NCI-H345 treated with DMSO at 0.1 percent for 48 hours (cell line): ENCODE measurements at regions not wholly inside any gene's neighbourhood (a gene's known extent, or its start where the extent isn't known, plus 50 kb on each side); places are given as distances from the start of the nearest gene placed in this dataset.

ENCODE experiments used
- DNase-seq: peaks from one replicate; lab custom pipeline; 2025; ENCODE audit not compliant: unreplicated experiment; lab: John Stamatoyannopoulos, UW

GRCh38 chr18:6465281-6465680 is 50.6 kb upstream of the L3MBTL4 start:
- DNase-seq: no peak

GRCh38 chr18:6476190-6476589 is 61.5 kb upstream of the L3MBTL4 start:
- no peak for DNase-seq

GRCh38 chr18:6476880-6477279 is 62.2 kb upstream of the L3MBTL4 start:
- no peak for DNase-seq

GRCh38 chr18:6478121-6478520 is 63.4 kb upstream of the L3MBTL4 start:
- no peak for DNase-seq

DNA sequence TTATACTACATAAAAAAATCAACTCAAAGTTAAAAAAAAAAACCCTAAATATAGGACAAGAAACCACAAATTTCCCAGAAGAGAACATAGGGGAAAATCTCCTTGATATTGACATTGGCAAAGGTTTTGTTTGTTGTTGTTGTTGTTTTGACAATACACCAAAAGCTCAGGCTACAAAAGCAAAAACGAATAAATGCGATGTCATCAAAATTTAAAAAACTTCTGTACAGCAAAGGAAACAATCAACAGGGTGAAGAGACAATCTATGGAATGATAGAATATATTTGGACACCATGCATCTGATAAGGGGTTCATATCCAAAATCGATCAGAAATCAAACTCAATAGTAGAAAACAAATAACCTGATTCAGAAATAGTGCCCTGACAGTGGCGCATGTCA is 65.0 kb upstream of the L3MBTL4 start:
- DNase-seq: no peak

DNA sequence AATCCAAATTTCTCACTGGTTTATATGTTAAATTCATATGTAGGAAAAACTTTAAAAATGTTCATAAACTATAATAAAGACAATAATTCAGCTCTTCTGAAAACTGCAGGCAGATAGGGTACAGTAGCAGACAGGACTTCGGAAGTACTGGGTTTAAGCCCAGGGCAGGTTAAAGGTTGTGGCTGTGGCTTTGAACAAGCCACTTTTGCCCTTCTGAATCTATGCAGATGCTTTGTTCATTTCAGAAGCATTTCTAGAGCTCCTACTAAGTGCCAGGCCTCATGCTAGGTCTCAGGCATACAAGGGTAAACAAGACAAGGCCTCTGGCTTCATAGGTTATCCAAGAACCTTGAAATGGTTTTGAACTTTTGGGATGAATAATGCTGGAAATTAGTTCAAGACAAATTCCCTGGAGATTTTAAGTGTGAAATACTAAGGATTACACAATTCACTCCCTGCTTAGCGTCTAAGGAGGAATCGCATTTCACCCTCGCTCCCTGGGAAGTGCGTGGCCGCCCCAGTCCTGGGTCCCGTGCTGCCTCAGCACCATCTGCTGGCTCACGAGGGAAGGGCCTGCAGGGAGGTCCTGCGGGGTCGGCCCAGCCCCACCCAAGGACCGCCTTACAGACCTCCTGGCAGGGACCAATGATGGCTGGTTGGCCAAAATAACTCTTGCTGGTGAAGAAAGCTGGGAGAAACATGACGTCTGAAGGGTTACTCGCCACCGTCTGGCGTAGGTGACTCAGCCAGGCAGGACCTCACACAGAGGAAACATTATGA is 67.7 kb upstream of the L3MBTL4 start:
- peak; percentile 4 for DNase-seq

- DNase-seq: no peak
Measured at GRCh38 chr18:6484659-6485058, 69.9 kb upstream of the L3MBTL4 start.

- DNase-seq: no peak
Measured at GRCh38 chr18:6486313-6486712, 71.6 kb upstream of the L3MBTL4 start.

DNA sequence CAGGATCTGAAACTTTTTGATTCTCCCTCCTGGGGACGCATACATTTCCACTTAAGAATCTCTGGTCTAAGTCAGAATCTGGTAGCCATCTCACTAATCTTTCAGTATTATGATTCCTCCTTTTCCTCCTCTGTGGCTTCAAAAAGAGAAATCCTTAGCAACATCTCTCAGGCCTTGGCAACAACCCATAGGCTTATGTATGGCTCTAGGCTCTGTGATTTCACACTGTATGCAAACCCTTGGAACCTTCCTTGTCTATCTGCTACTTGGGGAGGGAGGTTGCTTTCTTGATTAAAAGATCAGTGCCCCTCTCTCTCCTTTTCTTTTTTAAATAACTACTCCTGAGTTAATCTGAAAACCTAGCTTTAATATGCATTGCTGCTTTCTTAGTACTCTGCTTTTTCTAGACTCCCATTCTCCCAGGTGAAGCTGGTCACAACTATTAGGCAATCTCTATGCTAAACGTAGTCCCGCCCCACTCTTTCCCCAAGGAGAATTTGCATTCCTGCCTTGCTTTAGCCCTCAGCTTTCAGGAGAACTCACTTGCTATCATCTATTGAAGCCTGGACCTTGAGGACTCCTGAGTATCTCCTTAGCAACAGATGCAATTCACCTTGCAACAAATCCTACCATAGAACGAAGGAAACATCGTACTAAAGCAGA is 72.2 kb upstream of the L3MBTL4 start:
- DNase-seq: no peak

DNA sequence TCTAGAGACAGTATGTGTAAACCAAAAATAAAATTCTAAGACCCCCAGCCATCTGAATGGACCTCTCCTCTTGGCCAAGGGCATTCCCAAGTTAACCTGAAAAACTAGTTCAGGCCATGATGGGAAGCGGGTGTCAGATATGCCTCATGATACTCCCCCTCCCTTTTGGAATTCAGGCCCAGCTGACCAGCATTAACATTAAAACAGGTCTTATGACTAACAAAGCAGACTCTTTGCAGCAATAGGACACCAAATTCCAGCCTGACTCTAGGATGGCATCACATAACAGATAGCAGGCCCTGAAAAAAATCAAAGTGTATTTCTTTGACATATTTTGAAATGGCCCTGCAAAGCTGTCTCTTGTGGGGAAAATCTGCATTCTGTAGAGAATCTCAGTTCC is 73.3 kb upstream of the L3MBTL4 start:
- DNase-seq: no peak

DNA sequence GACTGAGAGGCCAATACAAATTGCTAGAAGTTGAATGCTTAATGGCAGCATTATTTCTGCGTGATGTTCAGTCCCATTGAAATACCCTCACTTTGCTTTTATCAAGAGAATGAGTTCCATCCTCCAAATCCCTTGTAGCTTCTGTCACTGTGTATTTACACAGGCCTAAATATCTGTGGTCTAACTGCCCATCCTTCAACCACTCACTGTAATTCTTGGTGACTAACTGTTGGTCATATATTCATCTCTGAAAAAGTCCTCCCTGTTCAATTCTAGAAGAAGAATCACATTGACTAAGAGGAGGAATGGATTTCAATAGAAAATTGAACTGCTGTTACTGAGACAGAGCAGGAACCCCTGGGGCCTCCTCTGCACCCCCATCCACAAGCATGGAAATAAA is 74.2 kb upstream of the L3MBTL4 start:
- no peak for DNase-seq

- DNase-seq: no peak
Measured at GRCh38 chr18:6489977-6490376, 75.3 kb upstream of the L3MBTL4 start.

DNA sequence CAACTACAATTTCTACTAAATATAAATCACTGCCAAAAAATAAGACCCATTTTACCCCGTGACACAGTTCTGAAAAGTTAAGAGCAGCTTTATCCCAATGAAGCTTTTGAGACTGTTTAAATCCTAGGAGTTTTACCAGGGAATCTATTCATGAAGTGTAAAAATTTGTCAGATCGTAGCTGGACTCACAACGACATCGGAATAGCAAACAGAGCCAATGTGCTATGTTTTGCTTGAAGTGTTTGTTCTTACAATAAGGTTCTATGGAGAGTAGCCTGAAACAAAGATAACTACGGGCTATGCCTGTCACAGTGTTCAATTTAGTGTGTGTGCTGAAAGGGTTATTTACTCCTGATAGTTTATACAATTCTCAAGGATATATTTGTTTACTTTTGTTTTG is 78.5 kb upstream of the L3MBTL4 start:
- DNase-seq: no peak

DNA sequence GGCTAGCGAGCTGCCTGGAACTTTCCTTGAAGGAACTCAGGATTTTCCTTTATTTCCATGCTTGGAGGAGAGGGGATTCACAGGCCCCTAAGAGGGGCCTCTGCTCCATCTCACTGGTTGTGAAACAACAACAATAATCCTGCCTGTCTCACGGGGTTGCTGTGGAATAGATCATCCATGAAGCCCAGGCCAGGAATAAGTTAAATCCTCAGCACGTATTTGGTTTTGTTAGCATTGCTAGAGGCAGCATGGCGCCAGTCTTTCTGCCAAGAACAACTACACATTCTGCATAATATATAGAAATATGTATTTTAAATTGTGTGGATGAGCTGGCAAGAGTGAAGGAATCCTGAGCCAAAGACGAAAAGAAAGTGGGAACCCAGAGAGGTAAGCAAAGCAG is 80.8 kb upstream of the L3MBTL4 start:
- DNase-seq: no peak

- no peak for DNase-seq
Measured at GRCh38 chr18:6497543-6497942, 82.8 kb upstream of the L3MBTL4 start.

- DNase-seq: no peak
Measured at GRCh38 chr18:6498289-6498856, 83.7 kb upstream of the L3MBTL4 start.

DNA sequence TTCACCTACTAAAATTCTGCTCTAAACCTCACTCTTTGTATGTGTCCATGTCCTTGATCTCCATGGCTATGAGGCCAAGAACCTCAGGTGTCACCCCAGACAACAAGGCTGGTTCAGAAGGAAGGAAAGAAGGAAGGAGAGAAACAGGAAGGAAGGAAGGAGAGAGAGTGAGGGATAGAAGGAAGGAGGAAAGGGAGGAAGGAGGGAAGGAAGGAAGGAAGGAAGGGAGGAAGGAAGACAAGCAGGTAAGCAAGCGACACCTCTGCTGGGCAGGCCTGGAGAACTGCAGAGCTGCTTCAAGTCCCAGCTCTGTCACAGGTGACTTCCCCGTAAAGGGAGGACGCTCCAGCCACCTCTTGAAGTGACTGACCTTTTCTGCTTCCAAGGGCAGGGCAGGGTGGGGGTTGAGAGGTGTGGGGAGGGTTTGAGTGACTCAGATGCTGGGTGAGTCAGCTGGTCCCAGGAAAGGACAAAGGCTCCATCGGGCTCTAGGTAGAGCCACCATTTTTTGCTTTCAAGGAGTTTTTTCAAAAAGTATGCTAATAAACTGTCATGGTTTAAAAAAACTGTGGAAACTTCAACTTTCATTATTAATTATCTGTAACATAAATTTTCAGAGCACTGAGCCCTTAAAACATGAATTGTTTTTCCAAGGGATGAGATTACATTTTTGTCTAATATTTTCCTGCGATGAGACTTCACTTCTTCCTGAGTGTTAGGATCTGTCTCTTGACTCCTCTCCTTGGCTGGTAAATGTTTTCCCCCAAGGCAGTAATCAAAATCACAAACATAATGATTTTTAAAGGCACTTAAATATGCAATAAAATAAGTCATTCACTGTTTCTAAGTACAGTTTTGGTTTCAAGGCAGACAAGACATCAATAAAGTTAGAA is 90.1 kb upstream of the L3MBTL4 start:
- no peak for DNase-seq

DNA sequence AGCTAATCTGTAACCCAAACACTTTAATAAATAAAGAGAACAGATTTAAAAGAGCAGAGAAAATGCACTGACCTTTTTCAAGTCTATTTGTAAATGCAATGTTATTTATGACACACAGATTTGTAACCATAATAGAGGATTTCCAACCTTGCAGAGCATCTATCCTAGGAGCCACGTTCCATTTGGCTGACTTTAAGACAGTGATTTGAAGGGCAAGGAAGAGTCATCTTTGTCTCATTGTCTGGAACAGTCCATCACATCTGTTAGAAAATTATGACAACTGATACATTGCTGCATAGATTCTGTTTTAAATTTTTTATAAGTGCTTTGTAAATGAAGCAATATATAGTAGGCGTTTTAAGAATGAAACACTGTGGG is 90.8 kb upstream of the L3MBTL4 start:
- no peak for DNase-seq

DNA sequence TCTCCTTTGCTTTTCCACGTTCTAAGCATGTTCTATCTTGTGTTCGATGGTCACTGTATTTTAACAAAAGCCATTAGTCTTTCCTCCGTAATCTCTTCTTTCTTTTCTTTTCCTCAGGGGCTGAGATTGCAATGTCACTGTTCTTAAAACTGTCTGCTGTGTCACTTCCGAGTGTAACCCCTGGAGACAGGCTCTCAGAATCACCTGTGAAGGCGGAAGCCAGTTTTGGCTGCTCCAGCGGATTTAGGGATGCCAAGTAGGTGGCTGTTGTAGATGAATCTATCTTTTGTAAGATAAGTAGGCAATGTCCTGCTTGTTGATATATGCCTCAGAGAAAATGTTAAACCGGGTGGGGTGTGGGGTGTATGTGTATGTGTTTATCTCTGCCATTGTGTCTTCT is 94.7 kb upstream of the L3MBTL4 start:
- DNase-seq: no peak

GRCh38 chr18:6509832-6510231 is 95.1 kb upstream of the L3MBTL4 start:
- no peak for DNase-seq

DNA sequence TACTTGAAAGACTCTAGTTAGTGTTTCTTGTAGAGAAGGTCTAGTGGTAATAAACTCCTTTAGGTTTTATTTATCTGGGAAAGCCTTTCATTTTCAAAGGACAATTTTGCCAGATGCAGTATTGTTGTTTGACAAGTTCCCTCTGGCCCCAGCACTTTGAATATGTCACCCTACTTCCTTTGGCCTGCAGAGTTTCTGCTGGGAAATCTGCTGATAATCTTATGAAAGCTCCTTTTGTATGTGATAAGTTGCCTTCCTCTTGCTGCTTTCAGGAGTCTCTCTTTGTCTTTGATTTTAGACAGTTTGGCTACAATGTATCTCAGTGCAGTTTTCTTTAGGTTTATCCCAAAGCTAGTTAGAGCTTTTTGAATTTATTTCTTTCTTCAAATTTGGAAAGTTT is 106.2 kb upstream of the L3MBTL4 start:
- DNase-seq: no peak
